ENCODE measurements at regions not wholly inside any gene's neighbourhood (a gene's known extent, or its start where the extent isn't known, plus 50 kb on each side); places are given as distances from the start of the nearest gene placed in this dataset.

DNA sequence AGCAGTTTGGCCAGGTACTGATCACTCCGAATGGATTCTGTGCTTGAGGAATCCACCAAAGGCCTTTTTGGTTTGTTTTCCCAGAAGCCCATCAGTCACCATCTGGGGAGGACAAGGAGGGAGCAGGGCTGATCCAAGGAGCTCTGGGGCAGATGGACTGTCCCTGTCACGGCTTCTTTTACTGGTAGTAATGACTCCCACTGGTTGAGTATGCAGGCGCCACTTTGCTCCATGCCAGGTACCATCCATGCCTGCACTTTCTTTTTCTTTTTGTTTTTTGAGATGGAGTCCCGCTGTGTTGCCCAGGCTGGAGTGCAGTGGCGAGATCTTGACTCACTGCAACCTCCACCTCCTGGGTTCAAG lies 101.7 kb downstream of the UBIAD1 start:
- DNase-seq (ENCODE audit: low spot score) = no peak
- no peak for TF ChIP-seq CTCF (IDR thresholded peaks at IDR 0.05; ENCODE audit: extremely low read depth, missing control alignments)

- TF ChIP-seq CTCF (IDR thresholded peaks at IDR 0.05; ENCODE audit: extremely low read depth, missing control alignments) = no peak
- no peak for DNase-seq (ENCODE audit: low spot score)
These were observed 101.9 kb upstream of the DISP3 start for GRCh38 chr1:11377001-11377583.

DNA sequence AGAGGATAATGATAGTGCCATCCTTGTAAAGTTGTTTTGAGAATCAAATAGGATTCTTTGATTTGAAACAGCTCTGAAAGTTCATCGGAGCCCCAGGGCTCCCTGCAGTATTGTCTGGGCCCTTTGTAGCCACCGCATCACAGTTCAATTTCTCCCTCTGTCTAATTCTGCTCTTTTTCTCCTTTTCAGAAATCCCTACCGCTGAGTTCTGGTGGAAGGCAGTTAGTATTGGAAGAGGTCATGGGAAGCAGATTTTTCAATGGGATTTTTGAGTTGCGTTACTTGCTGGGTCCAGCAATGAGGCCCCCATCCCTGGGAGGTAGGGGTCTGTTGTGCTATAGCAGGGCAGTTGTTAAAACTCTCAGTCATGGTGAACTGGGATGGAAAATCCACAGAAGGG lies 101.0 kb upstream of the DISP3 start:
- DNase-seq (ENCODE audit: low spot score) = no peak
- no peak for TF ChIP-seq CTCF (IDR thresholded peaks at IDR 0.05; ENCODE audit: extremely low read depth, missing control alignments)

GRCh38 chr1:11379851-11380250 lies 99.1 kb upstream of the DISP3 start:
- TF ChIP-seq CTCF (IDR thresholded peaks at IDR 0.05; ENCODE audit: extremely low read depth, missing control alignments) = no peak
- DNase-seq (ENCODE audit: low spot score) = no peak

DNA sequence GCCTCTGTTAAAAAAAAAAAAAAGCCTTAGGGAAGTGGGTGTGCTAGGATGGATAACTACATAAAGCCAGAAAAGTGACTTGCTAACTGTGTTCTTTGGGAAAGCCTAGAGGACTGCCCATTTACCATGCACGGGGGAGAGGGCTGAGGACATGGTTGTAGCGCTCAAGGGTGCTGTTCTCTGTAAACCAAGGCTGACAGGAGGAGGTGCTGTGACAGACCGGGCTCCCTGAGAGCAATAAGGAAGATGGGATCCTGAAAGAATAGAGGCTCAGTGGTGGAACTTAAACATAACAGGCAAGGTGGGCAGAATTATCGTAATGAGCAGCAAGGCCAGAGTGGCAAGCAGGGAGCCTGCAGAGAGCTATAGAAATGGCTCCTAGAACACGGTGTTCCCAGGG lies 98.5 kb upstream of the DISP3 start:
- no peak for TF ChIP-seq CTCF (IDR thresholded peaks at IDR 0.05; ENCODE audit: extremely low read depth, missing control alignments)
- DNase-seq (ENCODE audit: low spot score) = no peak

GRCh38 chr1:11383553-11384169 lies 95.3 kb upstream of the DISP3 start:
- no peak for DNase-seq (ENCODE audit: low spot score)
- no peak for TF ChIP-seq CTCF (IDR thresholded peaks at IDR 0.05; ENCODE audit: extremely low read depth, missing control alignments)

GRCh38 chr1:11384170-11384554 lies 94.8 kb upstream of the DISP3 start:
- no peak for TF ChIP-seq CTCF (IDR thresholded peaks at IDR 0.05; ENCODE audit: extremely low read depth, missing control alignments)
- DNase-seq (ENCODE audit: low spot score) = no peak

Measured in GM20000 (cell line).